ENCODE measurements at regions not wholly inside any gene's neighbourhood (a gene's known extent, or its start where the extent isn't known, plus 50 kb on each side); places are given as distances from the start of the nearest gene placed in this dataset.

- TF ChIP-seq EZH2 (IDR thresholded peaks at IDR 0.05) (no peak), POLR2AphosphoS5 (IDR thresholded peaks at IDR 0.05; ENCODE audit: borderline replicate concordance, low read depth, low read length) (no peak), FOXP2 (optimal IDR thresholded peaks at IDR 0.05; ENCODE audit: control extremely low read depth, extremely low read length, insufficient read depth) (no peak)
Measured at GRCh38 chr11:28490773-28491382, 382.7 kb downstream of the METTL15 start.
